MCF 10A (cell line): ENCODE measurements at regions not wholly inside any gene's neighbourhood (a gene's known extent, or its start where the extent isn't known, plus 50 kb on each side); places are given as distances from the start of the nearest gene placed in this dataset.

Source experiments
- BruUV-seq: library from RNA; stranded (reverse); fragments of 400-500 nt; replicated peaks from 2 replicates; lab custom pipeline; 2021; lab: Mats Ljungman, UMichigan
- CTCF ChIA-PET: fragments of 300-600 bp; sonication (Branson Sonifier 250); formaldehyde crosslinking; extraction: SDS; loops from one replicate; lab custom pipeline; 2021; ENCODE audit warnings: antibody characterized with exemption, inconsistent platforms; lab: Yijun Ruan, JAX
- POLR2A ChIA-PET: fragments of 300-600, 350-650 bp; sonication (Branson Sonifier 250); formaldehyde crosslinking; extraction: SDS; loops from one replicate; lab custom pipeline; 2020; ENCODE audit warnings: antibody characterized with exemption, inconsistent platforms; lab: Yijun Ruan, JAX
- DNase-seq: peaks from one replicate; pipeline ENCODE4 v3.0.0-alpha.2; 2018; ENCODE audit not compliant: unreplicated experiment
- H3K27ac Mint-ChIP-seq: one replicate; pipeline ENCODE4 v1.8.0; 2022; ENCODE audit warnings: mild to moderate bottlenecking, low read depth, mixed read lengths; ENCODE audit not compliant: unreplicated experiment
- H3K27me3 Mint-ChIP-seq: one replicate; pipeline ENCODE4 v1.8.0; 2022; ENCODE audit warnings: mixed read lengths; ENCODE audit not compliant: insufficient read depth, unreplicated experiment
- H3K36me3 Mint-ChIP-seq: one replicate; pipeline ENCODE4 v1.8.0; 2022; ENCODE audit warnings: mild to moderate bottlenecking, moderate library complexity, mixed read lengths; ENCODE audit not compliant: insufficient read depth, unreplicated experiment
- H3K4me1 Mint-ChIP-seq: one replicate; pipeline ENCODE4 v1.8.0; 2022; ENCODE audit warnings: mixed read lengths; ENCODE audit not compliant: insufficient read depth, unreplicated experiment
- H3K4me3 Mint-ChIP-seq: one replicate; pipeline ENCODE4 v1.8.0; 2022; ENCODE audit warnings: mild to moderate bottlenecking, moderate library complexity, mixed read lengths; ENCODE audit not compliant: unreplicated experiment
- H3K9me3 Mint-ChIP-seq: one replicate; pipeline ENCODE4 v1.8.0; 2022; ENCODE audit warnings: mixed read lengths; ENCODE audit not compliant: unreplicated experiment
- intact Hi-C: fragments of 100-400 bp; cut with micrococcal nuclease; formaldehyde crosslinking; loops from 2 replicates; pipeline ENCODE4 v1.14.1; 2022
- TF ChIP-seq, protein P1 (sequence below): fragments of 200-600 bp; IDR thresholded peaks from one replicate; pipeline ENCODE4 v1.8.0; 2022; ENCODE audit warnings: antibody characterized with exemption, mild to moderate bottlenecking; ENCODE audit not compliant: unreplicated experiment

DNA sequence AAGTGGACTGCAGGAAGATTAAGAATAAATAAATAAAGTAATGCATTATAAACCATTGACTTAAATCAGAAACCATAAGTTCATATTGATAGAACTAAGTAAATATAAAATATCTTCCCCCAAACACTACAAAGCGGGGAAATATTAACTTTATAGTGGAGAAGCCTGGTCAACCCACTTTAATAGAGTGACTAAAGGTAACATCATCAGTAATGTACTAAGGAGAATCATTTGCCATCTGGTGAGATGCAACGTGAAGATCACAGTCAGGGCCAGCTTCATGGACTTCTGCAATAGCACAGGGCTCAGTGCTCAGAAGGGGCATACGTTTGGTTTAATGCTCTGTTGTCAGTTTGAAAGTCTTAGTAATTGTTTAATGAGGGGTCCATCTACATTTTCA is 58.8 kb upstream of the CD83 start:
- TF ChIP-seq, protein P1, sequence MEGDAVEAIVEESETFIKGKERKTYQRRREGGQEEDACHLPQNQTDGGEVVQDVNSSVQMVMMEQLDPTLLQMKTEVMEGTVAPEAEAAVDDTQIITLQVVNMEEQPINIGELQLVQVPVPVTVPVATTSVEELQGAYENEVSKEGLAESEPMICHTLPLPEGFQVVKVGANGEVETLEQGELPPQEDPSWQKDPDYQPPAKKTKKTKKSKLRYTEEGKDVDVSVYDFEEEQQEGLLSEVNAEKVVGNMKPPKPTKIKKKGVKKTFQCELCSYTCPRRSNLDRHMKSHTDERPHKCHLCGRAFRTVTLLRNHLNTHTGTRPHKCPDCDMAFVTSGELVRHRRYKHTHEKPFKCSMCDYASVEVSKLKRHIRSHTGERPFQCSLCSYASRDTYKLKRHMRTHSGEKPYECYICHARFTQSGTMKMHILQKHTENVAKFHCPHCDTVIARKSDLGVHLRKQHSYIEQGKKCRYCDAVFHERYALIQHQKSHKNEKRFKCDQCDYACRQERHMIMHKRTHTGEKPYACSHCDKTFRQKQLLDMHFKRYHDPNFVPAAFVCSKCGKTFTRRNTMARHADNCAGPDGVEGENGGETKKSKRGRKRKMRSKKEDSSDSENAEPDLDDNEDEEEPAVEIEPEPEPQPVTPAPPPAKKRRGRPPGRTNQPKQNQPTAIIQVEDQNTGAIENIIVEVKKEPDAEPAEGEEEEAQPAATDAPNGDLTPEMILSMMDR = no peak
- ChIA-PET CTCF (interaction anchor here (3.4 kb wide), 1 partner anchor 12 kb away, joined by 17 read pairs; no protein-coding TSS in a partner anchor), POLR2A (interaction anchor here (1.0 kb wide), 1 partner anchor 10 kb away, joined by 3 read pairs; no protein-coding TSS in a partner anchor)
- Mint-ChIP-seq H3K4me1 (peaks cover 18% of the 10 kb centered on the region), H3K9me3 (no peaks in the 10 kb centered on the region), H3K36me3 (no peaks in the 10 kb centered on the region), H3K27ac (peak overlapping the region; percentile 25), H3K27me3 (no peaks in the 10 kb centered on the region), H3K4me3 (no peak overlapping the region)
- no peak for DNase-seq
- no TSS peak for BruUV-seq
- intact Hi-C loops = no loop called here

DNA sequence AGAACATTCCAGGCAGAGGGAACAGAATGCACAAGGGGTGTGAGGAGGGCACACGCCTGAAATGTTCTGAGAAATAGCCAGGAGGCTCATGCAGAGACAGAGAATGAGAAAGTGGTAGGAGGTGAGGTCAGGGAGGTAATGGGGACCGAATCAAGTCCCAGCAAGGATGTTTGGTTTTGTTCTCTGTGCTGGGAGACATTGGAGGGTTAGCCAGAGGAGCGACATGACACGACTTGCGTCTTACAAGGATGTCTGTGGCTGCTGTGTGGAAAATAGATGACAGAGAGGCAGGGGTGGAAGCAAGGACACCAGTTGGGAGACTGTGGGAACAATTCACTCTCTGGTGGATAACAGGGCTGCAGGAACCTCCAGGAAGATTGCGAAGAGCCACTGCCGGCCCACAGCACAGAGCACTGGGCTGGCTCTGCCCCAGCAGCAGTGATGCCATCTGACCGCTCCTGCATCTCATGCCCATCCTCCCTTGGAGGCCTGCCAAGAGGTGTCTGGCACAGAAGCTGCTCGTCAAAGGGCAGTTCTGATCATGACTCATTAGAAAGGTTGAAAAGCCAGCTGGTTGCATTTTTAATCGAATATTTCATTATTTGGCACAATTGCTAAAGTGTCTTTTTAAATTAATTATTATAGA is 57.7 kb upstream of the CD83 start:
- no TSS peak for BruUV-seq

DNA sequence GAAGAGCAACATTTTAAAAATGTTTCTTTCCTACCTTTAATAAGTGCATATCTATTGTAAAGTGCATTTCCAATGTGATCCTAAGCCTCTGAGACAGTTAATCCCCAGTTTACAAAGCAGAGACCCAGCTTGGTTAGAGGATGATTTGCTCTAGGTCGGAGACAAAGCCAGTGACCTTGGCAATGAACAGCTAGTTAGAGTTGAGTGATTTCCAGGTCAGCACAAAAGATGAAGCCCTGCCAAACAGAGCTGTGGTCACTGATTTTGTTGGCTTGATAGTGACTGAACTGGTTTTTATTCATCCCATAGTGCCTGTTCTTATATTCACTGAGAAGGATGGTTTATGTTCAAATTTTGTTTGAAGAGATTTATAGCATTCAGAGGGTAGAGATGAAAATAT is 56.6 kb upstream of the CD83 start:
- H3K27ac Mint-ChIP-seq = no peak overlapping the region
- TF ChIP-seq, protein P1 = no peak
- intact Hi-C loops = no loop called here
- H3K36me3 Mint-ChIP-seq = no peaks in the 10 kb centered on the region
- no peak for DNase-seq
- H3K9me3 Mint-ChIP-seq = no peaks in the 10 kb centered on the region
- ChIA-PET CTCF (interaction anchor here (0.6 to 10.1 kb wide), 3 partner anchors 83 to 150 kb away, joined by 3 to 259 read pairs (median 4); no protein-coding TSS in a partner anchor), POLR2A (interaction anchor here (0.7 kb wide), 1 partner anchor 151 kb away, joined by 3 read pairs; no protein-coding TSS in a partner anchor)
- no TSS peak for BruUV-seq
- no peak overlapping the region for H3K4me3 Mint-ChIP-seq
- no peaks in the 10 kb centered on the region for H3K27me3 Mint-ChIP-seq
- H3K4me1 Mint-ChIP-seq = peaks cover 18% of the 10 kb centered on the region

More for the DNA sequence above, 57.7 kb upstream of the CD83 start:
- POLR2A ChIA-PET = interaction anchor here (0.7 kb wide), 2 partner anchors 14 to 33 kb away, joined by 3 to 4 read pairs; no protein-coding TSS in a partner anchor
- no peaks in the 10 kb centered on the region for H3K9me3 Mint-ChIP-seq
- DNase-seq = peak; percentile 95
- no peaks in the 10 kb centered on the region for H3K27me3 Mint-ChIP-seq
- TF ChIP-seq, protein P1 = no peak
- peak overlapping the region; percentile 27 for H3K27ac Mint-ChIP-seq
- peaks cover 18% of the 10 kb centered on the region for H3K4me1 Mint-ChIP-seq
- H3K4me3 Mint-ChIP-seq = peak overlapping the region; percentile 8
- CTCF ChIA-PET = interaction anchor here (0.8 to 10.1 kb wide), 5 partner anchors 9 to 149 kb away, joined by 3 to 259 read pairs (median 4); no protein-coding TSS in a partner anchor
- intact Hi-C loops = no loop called here
- no peaks in the 10 kb centered on the region for H3K36me3 Mint-ChIP-seq

DNA sequence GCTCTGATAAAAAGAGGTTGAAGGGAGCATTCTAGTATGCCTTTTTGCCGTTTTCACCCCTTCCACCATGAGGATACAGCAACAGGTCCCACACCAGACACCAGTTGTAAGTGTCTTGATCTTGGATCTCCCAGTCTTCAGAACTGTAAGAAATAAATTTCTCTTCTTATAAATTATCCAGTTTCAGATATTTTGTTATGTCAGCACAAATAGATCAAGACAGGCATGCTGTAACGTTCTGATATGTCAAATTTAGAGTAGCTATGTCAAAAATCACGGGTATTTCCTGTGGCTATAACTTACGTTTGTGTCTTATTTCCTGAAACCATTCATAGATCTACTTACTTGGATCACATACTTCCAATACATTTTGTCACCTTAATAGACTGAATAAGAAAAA is 55.9 kb upstream of the CD83 start:
- BruUV-seq = no TSS peak
- ChIA-PET POLR2A (interaction anchor here (0.6 kb wide), 1 partner anchor 536 kb away, joined by 3 read pairs; no protein-coding TSS in a partner anchor), CTCF (interaction anchor here (1.2 to 10.1 kb wide), 2 partner anchors 141 to 150 kb away, joined by 4 to 259 read pairs; no protein-coding TSS in a partner anchor)
- Mint-ChIP-seq H3K27ac (no peak overlapping the region), H3K36me3 (no peaks in the 10 kb centered on the region), H3K9me3 (no peaks in the 10 kb centered on the region), H3K27me3 (no peaks in the 10 kb centered on the region), H3K4me3 (no peak overlapping the region), H3K4me1 (peaks cover 21% of the 10 kb centered on the region)
- no peak for DNase-seq
- TF ChIP-seq, protein P1 = no peak
- intact Hi-C loops = no loop called here
